ENCODE measurements at regions not wholly inside any gene's neighbourhood (a gene's known extent, or its start where the extent isn't known, plus 50 kb on each side); places are given as distances from the start of the nearest gene placed in this dataset.

DNA sequence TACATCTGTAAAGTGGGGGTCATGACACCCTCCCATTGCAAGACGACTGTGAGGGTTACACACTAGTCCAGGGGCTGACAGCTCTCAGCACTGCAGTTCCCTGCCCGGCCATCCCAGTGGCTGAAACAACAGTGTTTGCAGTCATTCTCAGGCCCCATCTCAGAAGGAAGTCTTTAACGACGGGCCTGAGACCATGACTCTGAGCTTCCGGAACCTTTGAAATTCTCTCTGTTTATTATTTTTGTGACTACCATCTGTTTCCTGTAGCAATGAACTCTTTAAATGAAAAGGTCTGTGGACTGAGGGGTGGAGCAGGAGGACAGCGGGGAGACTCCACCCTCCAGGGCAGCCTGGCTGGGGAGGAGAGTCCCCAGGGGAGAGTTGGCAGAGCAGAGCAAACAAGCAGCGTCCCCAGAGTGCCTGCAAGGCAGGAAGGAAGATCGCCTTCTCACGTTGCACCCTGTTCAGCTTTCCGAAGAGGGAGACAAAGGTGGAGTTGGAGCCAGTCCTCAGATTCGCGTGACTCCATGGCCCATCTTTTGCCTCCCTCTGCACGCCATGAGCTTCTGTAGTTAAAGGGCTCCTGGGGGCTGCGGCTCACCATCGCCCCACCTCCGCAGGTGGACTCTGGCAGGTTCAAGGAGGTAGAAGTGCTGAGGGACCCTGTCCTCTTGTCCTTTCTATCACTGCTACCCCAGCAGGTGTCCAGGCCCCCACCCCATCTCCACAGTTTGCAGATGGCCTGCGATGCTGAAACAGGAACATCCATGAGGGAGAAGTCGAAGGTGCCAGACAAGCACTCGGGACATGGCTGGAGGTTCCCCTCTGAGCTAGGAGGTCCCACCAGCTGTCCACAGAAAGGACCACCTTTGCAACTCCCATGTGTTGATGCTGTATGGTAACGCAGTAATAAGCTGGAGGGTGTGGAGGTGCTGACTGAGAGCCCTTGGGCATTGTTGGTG is 525.8 kb upstream of the PROK2 start:
- TF ChIP-seq, protein P1, sequence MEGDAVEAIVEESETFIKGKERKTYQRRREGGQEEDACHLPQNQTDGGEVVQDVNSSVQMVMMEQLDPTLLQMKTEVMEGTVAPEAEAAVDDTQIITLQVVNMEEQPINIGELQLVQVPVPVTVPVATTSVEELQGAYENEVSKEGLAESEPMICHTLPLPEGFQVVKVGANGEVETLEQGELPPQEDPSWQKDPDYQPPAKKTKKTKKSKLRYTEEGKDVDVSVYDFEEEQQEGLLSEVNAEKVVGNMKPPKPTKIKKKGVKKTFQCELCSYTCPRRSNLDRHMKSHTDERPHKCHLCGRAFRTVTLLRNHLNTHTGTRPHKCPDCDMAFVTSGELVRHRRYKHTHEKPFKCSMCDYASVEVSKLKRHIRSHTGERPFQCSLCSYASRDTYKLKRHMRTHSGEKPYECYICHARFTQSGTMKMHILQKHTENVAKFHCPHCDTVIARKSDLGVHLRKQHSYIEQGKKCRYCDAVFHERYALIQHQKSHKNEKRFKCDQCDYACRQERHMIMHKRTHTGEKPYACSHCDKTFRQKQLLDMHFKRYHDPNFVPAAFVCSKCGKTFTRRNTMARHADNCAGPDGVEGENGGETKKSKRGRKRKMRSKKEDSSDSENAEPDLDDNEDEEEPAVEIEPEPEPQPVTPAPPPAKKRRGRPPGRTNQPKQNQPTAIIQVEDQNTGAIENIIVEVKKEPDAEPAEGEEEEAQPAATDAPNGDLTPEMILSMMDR (IDR thresholded peaks at IDR 0.05; ENCODE audit: low read length), result no peak
- TF ChIP-seq EZH2 (optimal IDR thresholded peaks at IDR 0.05; ENCODE audit: low read depth, low read length) (no peak), EZH2phosphoT487 (IDR thresholded peaks at IDR 0.05; ENCODE audit: low read length) (no peak)
